CD4-positive, alpha-beta T cell treated with Interleukin-15 for 1 hour (primary cell): ENCODE measurements at regions not wholly inside any gene's neighbourhood (a gene's known extent, or its start where the extent isn't known, plus 50 kb on each side); places are given as distances from the start of the nearest gene placed in this dataset.
"Not testable (repeated sequence)": the region's sequence is repeated elsewhere in the genome, so short reads cannot be mapped to it uniquely, and the experiment has no call there.

Experiments
- DNase-seq: peaks from one replicate; pipeline ENCODE4 v3.0.0-alpha.2; 2020

DNA sequence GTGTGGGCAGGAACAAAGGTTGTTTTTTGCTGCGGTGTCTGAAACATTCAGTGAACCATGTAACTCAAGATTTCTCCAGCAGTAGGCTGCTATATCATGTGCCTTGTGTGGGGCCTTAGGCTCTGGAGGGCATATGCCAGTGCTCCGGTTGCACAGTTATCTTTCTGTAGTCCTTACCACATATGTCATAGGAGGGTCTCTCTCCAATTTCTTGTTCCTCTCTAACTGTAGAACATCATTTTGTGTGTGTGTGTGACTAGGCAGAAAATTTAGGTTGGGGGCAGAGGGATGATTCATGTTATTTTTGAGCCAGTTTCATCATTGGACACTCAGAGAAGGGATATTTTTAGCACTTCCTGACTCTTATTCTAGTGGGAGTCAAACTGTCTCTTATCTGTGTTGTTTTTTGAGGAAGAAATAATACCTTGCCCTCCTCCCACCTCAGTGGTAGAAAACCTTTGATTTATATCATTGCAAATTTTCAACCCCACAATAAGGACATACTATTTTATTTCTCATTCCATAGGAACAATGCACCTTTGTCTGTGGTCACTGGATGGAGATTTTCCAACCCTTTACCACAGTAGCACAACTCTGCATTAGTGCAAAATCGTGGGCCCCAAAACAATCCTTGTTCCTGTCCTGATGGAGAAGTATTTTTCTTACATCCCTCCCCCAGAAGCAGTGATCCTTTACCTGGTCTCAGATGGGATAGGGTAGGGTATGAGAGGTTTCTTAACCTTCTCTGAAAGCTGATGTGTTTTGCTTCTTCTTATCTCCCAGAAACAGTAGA lies 113.9 kb downstream of the CCDC74A start:
- no peak for DNase-seq

DNA sequence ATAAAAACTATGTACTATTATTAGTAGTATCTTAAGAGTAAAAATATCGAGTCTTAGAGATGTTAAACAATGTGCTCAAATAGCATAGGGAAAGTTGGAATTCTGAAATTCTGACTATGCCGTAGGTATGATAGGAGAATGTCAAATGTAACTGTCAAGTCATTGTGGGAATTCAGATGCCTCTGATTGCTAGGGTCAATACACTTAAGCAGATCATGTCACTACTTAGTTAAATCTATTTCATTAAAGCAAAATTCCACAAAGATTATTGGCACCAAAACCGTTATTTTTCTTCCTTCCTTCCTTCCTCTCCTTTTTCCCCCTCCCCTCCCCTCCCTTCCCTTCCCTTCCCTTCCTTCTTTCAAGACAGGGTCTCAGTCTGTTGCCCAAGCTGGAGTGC lies 115.5 kb downstream of the CCDC74A start:
- DNase-seq, result not testable (repeated sequence)

DNA sequence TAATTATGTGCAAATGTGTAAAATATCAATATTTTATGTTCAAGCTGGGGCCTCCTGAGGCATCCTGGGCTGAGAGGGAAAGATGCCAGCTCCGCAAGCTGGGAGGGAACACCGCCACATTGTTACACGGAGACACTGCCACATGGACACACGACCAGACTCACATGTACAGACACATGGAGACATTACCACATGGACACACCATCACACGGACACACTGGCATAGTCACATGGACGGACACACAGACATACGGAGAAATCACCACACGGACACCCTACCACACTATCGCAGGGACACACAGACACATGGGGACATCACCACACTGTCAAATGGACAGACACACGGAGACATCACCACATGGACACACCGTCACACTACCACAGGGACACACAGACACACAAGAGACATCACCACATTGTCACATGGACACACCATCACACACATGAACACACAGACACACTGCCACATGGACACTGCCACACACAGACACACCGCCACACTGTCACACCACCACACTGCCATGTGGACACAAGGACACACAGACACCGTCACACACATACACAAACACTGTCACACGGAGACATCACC lies 117.6 kb downstream of the CCDC74A start:
- no peak for DNase-seq

DNA sequence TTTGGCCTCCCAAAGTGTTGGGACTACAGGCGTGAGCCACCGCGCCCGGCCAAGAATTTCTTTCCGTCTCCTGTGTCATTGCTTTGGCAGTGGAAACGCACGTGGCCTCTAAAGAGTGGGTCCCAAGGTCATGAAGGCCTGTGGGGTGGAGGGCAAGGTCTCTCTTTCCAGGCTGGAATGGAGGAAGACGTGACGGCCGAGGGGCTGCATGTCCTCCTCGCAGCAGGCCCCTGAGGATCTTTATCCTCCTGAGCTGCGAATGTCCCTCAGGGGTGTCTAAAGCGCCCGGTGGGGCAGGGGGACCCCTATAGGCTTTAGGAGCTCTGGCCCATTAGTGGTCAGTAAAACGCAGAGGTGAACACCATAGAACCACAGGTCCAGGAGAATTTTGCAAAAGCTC lies 118.5 kb downstream of the CCDC74A start:
- not testable (repeated sequence) for DNase-seq

DNA sequence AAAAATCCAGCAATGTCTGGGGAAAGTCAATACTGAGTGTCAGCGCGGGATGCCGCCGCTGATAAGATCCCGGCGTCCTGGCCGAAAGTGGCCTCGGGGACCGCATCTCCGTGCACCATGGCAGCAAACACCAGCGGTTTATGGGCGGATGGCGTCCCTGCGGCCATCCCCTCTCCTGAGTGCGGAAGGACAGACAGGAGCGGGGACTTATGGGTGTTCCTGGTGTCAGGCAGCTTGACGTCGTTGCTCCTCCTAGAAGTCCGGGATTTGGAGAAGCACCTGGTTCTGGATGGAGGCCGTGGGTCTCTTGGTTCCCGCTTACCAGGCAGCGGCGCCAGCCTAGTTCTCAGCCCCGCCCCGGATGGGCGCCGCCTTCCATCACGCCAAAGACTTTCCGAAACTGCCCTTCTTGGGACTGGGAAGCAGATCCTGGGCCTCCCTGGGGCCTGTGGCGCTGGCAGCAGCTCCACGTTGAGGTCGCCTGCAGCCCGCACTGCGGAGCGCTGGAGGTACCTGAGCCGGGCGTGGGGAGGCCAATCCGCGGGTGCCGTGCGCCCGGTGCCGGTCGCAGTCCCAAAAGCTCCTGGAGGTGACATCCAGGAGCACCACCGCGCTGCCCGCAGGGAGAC lies 119.1 kb downstream of the CCDC74A start:
- no peak for DNase-seq

DNA sequence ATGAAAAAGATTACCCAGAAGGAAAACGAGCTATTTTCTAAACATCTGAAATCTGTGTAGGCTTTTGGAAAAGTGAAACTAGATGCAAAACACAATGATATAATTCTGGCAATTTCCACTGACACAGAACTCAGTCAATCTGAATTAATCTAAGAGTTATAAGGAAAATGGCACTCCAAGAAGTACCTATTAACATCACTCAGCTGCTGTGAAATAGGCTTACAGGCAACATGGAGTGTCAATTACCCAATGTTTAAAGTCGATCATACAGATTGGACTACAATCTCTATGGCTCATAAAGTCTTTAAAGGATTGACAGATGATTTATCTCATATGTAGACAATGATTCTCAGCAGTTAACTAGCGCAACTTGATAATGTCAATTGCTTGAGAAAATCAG lies 120.9 kb downstream of the CCDC74A start:
- not testable (repeated sequence) for DNase-seq

DNA sequence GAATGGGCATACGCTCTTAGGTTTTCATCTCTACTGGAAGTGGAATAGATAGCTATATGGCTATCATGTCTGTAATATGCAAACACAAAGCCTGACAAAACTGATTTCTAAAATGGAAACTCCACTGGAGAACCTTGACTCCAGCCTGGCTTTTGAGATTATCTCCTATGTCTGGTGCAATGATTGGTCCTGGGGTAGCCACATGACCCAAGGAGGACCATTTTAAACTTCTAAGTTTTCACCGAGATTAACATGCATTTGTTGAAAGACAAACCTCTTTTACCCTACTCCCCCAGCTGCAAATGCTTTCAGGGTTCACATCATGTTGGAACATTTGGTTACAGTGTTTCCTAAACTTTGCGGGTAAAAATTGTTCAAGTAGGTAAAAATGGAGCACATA lies 124.6 kb downstream of the CCDC74A start:
- DNase-seq, result not testable (repeated sequence)

DNA sequence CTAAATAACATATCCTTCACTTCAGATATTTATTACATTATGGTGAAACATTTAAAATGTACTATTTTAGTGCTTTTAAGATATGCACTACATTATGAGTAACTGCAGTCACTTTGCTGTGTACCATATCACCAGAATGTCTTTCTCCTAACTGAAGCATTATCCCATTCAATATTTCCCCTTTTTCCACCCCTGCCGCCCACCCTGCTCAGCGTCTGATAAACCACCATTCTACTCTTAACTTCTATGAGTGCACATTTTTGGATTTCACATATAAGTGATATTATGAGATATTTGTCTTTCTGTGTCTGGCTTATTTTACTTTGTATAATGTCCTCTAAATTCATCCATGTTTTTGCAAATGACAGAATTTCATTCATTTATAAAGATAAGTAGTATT lies 126.4 kb downstream of the CCDC74A start:
- not testable (repeated sequence) for DNase-seq

DNA sequence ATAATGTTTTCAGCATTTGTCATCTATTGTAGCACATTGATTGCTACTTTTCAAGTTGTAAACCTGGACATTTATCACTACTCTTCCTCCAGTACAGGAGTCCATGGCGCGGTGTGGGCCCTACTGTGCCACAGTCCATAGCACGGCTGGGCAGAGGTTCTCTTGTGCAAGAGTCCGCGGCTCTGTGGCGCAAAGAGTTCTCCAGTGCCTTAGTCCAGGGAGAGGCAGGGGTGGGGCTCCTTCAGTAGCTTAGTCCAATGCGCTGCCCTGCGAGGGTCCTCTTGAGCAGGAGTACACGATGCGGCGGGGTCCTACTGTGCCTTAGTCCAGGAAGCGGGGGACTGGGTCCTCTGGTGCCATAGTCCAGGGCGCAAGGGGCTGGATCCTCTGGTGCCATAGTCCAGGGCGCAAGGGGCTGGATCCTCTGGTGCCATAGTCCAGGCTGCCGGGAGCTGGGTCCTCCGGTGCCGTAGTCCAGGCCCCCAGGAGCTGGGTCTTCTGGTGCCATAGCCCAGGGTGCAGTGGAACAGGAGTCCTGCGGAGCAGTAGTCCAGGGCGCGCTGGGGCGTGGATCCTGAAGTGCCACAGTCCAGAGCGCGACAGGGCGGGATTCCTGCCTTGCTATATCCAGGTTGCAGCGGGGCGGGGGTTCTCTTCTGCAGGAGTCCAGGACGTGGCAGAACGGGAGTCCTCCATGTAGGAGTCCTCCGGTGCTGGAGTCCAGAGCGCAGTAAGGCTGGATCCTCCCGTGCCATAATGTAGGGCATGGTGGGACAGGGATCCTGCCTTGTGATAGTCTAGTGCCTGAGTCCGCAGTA lies 129.3 kb downstream of the CCDC74A start:
- DNase-seq, result no peak

DNA sequence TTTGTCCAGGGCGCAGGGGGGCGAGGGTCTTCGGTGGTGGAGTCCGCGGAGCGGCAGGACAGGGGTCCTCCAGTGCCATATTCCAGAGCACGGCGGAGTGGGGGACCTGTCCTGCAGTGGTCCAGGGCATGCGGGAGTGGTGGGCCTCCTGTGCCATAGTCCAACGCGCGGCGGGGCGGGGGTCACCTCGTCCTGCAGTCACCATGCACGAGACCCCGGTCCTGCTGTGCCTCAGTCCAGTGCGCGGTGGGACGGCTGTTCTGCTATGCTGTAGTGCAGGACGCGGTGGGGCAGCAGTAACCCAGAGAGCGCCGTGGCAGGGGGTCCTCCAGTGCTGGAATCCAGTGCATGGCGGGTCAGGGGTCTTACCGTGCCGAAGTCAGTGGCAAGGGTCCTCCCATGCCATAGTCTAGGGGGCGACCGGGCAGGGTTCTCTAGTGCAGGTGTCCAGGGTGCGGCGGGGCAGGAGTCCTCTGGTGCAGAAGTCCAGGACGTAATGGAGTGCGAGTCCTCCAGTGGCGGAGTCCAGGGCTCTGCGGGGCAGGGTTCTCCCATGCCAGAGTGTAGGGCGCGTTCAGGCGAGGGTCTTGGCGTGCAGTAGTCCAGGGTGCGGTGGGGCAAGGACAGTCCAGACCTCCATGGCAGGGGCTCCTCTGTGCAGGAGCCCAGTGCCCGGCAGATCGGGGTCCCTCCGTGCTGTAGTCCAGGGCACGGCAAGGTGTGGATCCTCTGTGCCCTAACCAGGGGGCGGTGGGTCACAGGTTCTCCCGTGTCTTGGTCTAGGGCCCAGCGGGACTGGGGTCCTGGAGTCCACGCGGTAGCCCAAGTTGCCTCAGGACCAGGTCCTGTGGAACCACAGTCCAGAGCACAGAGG lies 130.4 kb downstream of the CCDC74A start:
- DNase-seq, result no peak

DNA sequence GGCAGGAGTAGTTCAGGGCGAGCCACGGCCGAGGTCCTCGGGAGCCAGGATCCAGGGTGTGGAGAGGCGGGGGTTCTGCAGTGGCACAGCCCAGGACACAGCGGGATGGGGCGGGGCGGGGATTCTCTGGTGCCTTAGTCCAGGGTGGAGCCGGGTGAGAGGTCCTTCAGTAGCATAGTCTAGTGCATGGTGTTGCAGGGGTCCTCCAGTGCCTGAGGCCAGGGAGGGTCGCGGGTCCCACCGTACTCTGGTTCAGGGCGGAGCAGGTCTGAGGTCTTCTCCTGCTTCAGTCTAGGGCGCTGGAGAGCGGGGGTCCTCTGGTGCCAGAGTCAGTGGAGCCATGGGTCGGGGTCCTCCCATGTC lies 131.1 kb downstream of the CCDC74A start:
- no peak for DNase-seq

DNA sequence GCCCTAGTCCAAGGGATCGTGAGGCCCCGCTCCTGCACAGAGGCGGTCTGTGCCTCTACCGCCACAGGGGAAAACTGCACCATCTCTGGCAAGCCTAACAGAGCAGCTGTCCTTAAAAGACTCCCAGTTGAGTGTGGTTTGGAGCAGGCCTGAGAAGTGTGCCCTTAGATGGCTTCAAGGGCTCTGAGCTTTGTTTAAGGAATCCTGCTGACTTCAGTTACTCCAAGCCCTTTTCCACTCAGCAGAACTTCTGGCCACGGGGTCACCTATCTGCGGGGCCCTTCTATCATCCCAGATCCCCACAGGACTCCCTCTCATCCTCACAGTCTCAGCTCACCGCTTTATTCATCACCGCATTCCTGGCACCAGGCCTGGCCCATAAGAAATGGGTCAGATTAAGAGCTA lies 131.5 kb downstream of the CCDC74A start:
- DNase-seq, result no peak

DNA sequence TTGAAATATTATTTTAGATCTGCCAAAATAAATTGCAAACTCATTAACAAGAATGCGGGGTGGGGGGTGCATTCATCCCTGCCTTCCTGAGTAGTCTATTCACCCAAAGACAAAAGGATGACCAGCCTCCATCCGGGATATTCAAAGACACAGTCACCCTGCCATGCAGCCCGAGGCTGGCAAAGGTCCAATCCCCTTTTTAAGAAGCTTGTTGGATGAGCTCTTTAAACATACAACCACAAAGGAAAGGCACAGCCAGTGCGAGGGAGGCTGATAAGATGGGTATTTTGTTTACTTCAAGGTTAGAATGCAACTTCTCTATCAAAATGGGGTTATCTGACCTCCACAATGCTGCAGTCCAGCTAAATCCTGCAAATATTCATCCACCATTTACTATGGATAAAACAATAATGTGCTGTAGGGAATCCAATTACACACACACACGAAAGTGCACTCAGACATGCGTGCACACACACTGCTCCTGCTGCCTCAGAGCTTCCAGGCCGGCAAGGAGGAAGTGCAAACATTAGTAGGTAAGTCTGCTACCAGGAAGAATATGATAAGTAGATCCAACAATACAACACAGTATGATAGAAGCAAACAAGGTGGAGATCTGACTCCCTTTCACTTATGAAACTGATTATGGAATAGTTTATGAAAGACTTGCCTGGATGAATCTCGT lies 133.6 kb downstream of the CCDC74A start:
- not testable (repeated sequence) for DNase-seq

DNA sequence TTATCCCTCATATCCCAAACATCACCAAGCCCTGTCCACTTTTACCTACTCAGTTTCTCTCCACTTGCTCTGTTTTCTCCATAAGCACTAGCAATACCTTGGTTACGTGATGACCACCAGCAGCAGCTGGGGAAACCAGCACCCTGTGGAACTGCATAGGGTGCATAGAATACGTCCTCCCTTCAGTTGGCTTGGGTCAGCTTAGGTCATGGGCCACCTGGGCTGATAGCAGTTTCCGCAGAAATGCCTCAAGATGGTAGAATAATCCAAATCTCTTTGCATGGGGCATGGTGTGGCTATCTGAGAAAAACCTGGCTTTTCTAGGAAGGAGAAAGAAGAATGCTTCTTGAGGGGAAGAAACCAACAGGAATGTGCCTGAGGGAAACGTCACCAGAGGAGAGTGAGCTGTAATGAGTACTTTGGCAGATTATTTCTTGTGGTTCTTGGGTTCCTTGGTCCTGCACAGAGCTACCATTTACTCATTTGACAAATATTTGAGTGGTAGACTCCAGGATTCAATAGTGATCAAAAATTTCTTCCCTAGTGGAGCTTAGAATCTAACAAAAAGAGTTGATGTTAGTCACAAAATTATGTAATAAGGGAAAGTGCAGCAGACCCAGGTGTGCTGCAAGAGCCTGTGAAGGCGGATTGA lies 134.3 kb downstream of the CCDC74A start:
- DNase-seq, result not testable (repeated sequence)

DNA sequence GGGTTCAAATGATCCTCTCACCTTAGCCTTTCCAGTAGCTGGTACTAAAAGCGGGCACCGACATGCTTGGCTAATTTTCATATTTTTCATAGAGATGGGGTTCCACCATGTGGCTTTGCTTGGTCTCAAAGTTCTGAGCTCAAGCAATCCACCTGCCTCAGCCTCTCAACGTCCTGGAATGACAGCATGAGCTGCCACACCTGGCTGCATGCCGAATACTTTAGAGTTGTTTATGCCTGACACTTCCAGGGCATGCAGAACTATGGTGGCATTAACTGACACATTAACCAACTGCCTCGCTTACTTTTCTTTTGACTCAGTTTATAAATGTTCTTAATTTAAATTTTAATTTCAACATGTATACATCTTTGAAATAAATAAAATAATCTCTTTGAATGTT lies 135.8 kb downstream of the CCDC74A start:
- DNase-seq, result not testable (repeated sequence)

DNA sequence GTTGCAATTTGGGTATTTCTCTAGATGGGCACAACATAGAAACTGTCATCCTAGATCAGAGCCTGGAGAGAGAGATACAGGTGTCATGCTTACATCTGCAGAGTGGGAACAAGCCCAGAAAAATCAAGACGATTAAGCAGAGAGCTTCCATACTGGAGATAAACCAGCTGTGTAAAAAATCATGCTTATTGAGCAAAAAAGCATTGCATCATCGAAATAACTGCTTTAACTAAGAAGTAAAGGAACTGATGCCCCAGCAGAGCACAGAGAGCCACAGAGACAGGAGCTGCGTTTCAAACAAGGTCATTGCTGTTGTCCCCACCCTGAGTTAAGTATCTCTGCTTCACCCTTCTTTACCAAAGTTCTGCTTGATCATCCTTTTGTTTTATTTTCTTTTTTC lies 138.0 kb downstream of the CCDC74A start:
- DNase-seq, result not testable (repeated sequence)

DNA sequence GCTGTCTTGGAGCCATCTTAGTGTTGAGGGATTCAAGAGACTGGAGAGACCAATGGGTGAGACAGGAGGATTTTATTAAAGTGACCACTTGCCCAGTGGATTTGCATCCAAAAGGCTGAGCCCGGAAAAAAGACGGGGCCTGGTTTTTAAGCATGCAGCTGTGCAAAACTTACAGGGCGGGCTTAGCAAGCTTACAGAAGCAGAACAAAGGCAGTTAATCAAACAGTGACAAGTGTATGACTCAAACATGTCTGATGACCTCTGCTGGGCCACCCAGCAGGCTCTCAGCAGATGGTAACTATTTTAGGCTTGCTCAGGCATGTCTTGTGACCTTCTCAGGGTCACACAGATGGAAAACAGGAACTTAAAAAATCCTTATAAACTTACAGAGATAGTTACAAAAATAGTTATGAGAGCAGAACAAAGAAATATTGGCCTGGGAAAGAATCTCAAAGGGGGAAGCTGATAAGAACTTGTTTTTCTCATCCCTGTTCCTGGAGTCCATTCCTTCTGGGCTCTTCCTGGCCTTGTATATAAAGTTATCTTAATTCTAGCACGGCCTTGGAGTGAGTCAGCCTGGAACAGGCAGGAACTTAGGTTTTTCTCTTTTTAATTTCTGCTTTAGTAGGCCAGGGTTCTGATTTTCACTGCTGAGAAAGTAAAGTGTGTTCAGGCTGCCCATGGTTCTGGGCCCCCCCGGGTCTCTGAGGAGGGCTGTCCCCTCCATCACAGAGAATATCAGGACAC lies 141.3 kb downstream of the CCDC74A start:
- DNase-seq, result peak; percentile 59

DNA sequence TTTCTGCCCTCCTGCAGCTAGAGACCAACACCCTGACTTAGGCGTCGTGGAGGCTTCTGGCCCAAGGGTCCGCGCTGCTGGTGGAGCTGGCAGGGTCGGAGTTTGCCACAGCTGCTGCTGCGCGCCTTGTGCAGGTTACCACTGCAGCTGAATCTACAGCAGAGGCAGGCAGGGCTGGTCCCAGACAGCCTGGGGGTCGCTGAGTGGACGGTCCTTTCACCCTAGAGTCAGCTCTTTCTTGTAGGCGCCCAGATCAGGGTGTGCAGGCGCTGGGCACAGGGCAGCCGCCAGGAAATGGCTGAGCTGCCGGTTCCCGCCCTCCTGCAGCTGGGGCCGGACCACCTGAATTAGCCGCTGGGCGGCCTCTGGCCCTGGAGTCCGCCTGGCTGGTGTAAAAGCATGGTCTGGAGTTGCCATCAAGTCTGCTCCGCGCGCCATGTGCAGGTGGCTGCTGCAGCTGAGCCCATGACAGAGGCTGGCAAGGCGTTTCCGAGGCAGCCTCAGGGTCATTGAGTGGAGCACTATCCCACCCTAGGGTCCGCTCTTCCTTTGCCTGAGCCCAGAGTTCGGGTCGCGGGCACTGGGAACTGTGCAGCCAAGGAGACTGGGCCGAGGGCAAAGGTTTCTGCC lies 144.3 kb downstream of the CCDC74A start:
- DNase-seq, result not testable (repeated sequence)

DNA sequence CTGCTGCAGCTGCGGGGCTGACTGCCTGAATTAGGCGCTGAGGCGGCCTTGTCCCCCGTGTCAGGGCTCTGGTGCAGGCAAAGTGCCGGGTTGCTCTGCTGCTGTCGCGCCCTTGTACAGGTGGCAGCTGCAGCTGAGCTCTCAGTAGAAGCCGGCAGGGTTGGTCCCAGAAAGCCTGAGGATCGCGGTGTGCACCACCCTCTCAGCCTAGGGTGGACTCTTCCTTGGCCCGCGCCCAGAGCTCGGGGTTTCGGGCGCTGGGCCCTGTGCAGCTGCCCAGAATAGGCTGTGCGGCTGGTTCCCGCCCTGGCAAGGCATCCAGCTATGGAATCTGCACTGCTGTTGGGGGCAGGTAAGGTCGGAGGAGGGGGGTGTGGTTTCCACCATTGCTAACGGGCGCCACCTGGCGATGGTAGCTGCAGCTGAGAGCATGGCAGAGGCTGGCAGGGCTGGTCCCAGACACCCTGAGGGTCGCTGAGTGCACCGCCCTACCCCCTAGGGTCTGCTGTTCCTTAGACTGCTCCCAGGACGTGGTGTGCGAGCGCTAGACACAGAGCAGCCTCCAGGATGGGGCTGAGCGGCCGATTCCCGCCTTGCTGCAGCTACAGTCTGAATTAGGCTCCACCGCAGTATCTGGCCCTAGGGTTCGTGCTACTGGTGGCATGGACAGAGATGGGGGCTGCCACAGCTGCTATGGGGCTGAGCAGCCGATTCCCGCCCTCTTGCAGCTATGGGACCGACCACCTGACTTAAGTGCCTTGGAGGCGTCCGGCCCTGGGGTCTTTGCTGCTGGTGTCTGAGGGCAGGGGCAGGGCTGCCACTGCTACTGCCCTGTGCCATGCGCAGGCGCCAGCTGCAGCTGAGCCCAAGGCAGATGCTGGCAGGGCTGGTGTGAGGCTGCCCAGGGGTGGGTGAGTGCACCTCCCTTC lies 145.0 kb downstream of the CCDC74A start:
- DNase-seq, result peak; percentile 52
